Prostate gland (tissue), 2 donors: ENCODE measurements at regions not wholly inside any gene's neighbourhood (a gene's known extent, or its start where the extent isn't known, plus 50 kb on each side); places are given as distances from the start of the nearest gene placed in this dataset.

Experiments
- DNase-seq: peaks from one replicate; pipeline ENCODE4 v3.0.0-alpha.2; 2019; ENCODE audit warnings: low spot score
- H3K27ac ChIP-seq, 2 donors: fragments of 200-600 bp; sonication (generic); 2 replicates each; pipeline ENCODE4 v1.5.1; 2017 to 2019
- H3K27me3 ChIP-seq: fragments of 200-600 bp; sonication (generic); replicated peaks from 2 replicates; pipeline ENCODE4 v1.5.1; 2019; ENCODE audit not compliant: insufficient read depth
- H3K36me3 ChIP-seq, 2 donors: fragments of 200-600 bp; sonication (generic); 1 replicate in 1 of 2; 2 replicates in 1 of 2; pipeline versions ENCODE4 v1.5.1 to v1.8.1; 2017 to 2019
- H3K4me1 ChIP-seq: fragments of 200-600 bp; sonication (generic); replicated peaks from 2 replicates; pipeline ENCODE4 v1.5.1; 2019
- H3K4me3 ChIP-seq, 2 donors: fragments of 200-600 bp; sonication (generic); 2 replicates each; pipeline ENCODE4 v1.5.1; 2017 to 2019
- H3K9me3 ChIP-seq: fragments of 200-600 bp; sonication (generic); 2 replicates; pipeline ENCODE4 v1.5.1; 2017
- CTCF ChIP-seq, 4 experiments: fragments of 200-600 bp in 2 of 4; fragments of 450-650 bp in 2 of 4; sonication (generic) in 2 of 4; IDR thresholded peaks; 1 replicate in 3 of 4; 2 replicates in 1 of 4; pipeline ENCODE4 v1.5.1; 2016 to 2019; ENCODE audit warnings: antibody characterized with exemption in 4 of 4, mild to moderate bottlenecking in 2 of 4, moderate library complexity in 2 of 4
- POLR2A ChIP-seq: fragments of 450-650 bp; IDR thresholded peaks from one replicate; pipeline ENCODE4 v1.6.1; 2016; ENCODE audit warnings: antibody characterized with exemption, mild to moderate bottlenecking
- POLR2AphosphoS5 ChIP-seq: sonication (generic); formaldehyde crosslinking; IDR thresholded peaks from one replicate; pipeline ENCODE4 v1.6.1; 2017; ENCODE audit warnings: antibody characterized with exemption
- WGBS: methylation state at CpG from one replicate; pipeline ENCODE4 v1.1.5; 2018; 5-methylcytosine and 5-hydroxymethylcytosine counted together
- intact Hi-C: fragments of 100-400 bp; cut with DNase I; formaldehyde crosslinking; loops from one replicate; pipeline ENCODE4 v1.14.2; 2022

GRCh38 chr2:7325186-7325585 is 408.0 kb downstream of the RNF144A start:
- intact Hi-C loops, result no loop called here

GRCh38 chr2:7329465-7329864 is 412.3 kb downstream of the RNF144A start:
- 97% methylated on average over 1 of the region's 1 CpG for WGBS
- TF ChIP-seq POLR2A, result no peak
- no peak for TF ChIP-seq POLR2AphosphoS5
- no peak for TF ChIP-seq CTCF (IDR thresholded peaks at IDR 0.05)
- intact Hi-C loops, result no loop called here
- H3K9me3 ChIP-seq, result no peaks in the 10 kb centered on the region
- no peak overlapping the region for H3K4me3 ChIP-seq
- no peaks in the 10 kb centered on the region for H3K27me3 ChIP-seq
- H3K4me1 ChIP-seq, result no peaks in the 10 kb centered on the region
- H3K27ac ChIP-seq, result no peak overlapping the region
- H3K36me3 ChIP-seq, result no peaks in the 10 kb centered on the region
- DNase-seq, result no peak

More at GRCh38 chr2:7325186-7325585, 408.0 kb downstream of the RNF144A start:
- H3K36me3 ChIP-seq, result no peaks in the 10 kb centered on the region
- H3K27me3 ChIP-seq, result no peaks in the 10 kb centered on the region
- H3K9me3 ChIP-seq, result no peaks in the 10 kb centered on the region
- 90% methylated on average over 4 of the region's 4 CpGs for WGBS
- no peak overlapping the region for H3K4me3 ChIP-seq
- no peaks in the 10 kb centered on the region for H3K4me1 ChIP-seq
- no peak for DNase-seq
- TF ChIP-seq POLR2A (no peak), CTCF (IDR thresholded peaks at IDR 0.05) (no peak), POLR2AphosphoS5 (no peak)
- no peak overlapping the region for H3K27ac ChIP-seq

GRCh38 chr2:7333189-7333765 is 416.1 kb downstream of the RNF144A start:
- intact Hi-C loops, result no loop called here
- no peak for DNase-seq
- 27% methylated on average over 2 of the region's 2 CpGs for WGBS

DNA sequence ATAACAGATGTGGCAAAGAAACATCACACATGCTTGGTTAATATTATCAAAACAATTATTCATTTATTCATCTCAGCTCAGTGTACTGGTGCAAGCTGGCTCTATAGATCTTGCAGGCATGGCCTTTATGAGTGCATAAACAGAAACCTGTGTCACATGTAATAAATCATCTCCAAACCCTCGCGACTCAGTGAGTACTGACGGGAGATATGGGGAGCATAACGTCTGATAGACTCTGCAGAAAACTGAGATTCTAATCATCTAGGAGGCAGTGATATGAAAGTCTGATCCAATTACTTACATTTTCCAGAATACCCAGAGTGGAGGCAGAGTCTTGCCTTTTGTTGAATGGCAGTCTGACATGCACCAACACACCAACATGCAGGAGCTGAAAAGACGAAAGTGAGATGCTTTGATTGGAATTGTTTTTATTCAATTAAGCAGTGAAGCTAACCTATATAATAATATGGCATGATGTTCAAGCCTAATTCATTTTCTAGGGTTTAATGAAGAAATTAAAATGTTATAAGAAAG is 416.8 kb downstream of the RNF144A start:
- H3K4me3 ChIP-seq, result no peak overlapping the region
- 39% methylated on average over 5 of the region's 5 CpGs for WGBS
- no peaks in the 10 kb centered on the region for H3K36me3 ChIP-seq
- no peak overlapping the region for H3K27ac ChIP-seq
- TF ChIP-seq CTCF (IDR thresholded peaks at IDR 0.05) (no peak), POLR2AphosphoS5 (no peak), POLR2A (no peak)
- no peak for DNase-seq
- intact Hi-C loops, result no loop called here
- H3K27me3 ChIP-seq, result no peaks in the 10 kb centered on the region
- no peaks in the 10 kb centered on the region for H3K9me3 ChIP-seq
- H3K4me1 ChIP-seq, result no peaks in the 10 kb centered on the region

More at GRCh38 chr2:7333189-7333765, 416.1 kb downstream of the RNF144A start:
- Histone ChIP-seq H3K36me3 (no peaks in the 10 kb centered on the region), H3K9me3 (no peaks in the 10 kb centered on the region), H3K4me3 (no peak overlapping the region), H3K27me3 (no peaks in the 10 kb centered on the region), H3K4me1 (no peaks in the 10 kb centered on the region), H3K27ac (no peak overlapping the region)
- TF ChIP-seq POLR2A (no peak), CTCF (IDR thresholded peaks at IDR 0.05) (no peak), POLR2AphosphoS5 (no peak)

DNA sequence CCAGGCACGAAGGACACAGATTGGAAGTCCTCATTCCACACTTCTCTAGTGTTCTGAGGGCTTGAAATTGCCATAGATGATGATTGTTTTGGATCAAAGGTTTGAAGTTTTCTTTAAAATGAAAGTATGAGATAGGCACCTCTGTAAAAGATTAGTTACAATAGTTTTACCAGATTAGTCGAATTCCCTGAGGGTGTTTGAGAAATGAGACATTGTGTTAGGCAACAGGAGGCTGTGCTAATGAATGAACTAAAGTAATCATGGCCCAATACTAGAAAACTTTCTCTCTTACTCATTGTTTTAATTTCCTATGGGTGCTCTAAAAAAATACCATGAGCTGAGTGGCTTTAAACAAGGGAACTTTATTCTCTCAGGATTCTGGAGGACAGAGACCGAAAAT is 421.7 kb downstream of the RNF144A start:
- DNase-seq, result no peak
- intact Hi-C loops, result no loop called here
- Histone ChIP-seq H3K4me3 (no peak overlapping the region), H3K27ac (no peak overlapping the region), H3K36me3 (no peaks in the 10 kb centered on the region), H3K9me3 (no peaks in the 10 kb centered on the region), H3K4me1 (no peaks in the 10 kb centered on the region), H3K27me3 (no peaks in the 10 kb centered on the region)
- 71% methylated on average over 3 of the region's 3 CpGs for WGBS
- TF ChIP-seq POLR2A (no peak), POLR2AphosphoS5 (no peak), CTCF (IDR thresholded peaks at IDR 0.05) (no peak)
